GM23338 (cell line): ENCODE measurements at regions not wholly inside any gene's neighbourhood (a gene's known extent, or its start where the extent isn't known, plus 50 kb on each side); places are given as distances from the start of the nearest gene placed in this dataset.
A peak's percentile ranks its signal among the peaks of the same experiment; 100 is the strongest.

Experiments
- ATAC-seq: fragments of 200-7000 bp; cut with Tn5 transposase; 3 replicates; pipeline ENCODE4 v1.9.1; 2020
- DNase-seq: peaks from one replicate; pipeline ENCODE4 v3.0.0-alpha.2; 2015; ENCODE audit warnings: low spot score
- H2AFZ ChIP-seq: fragments of 200-600 bp; sonication (generic); 2 replicates; pipeline ENCODE4 v1.8.0; 2016; ENCODE audit warnings: antibody characterized with exemption, mild to moderate bottlenecking, moderate library complexity
- H3F3A ChIP-seq: fragments of 200-600 bp; sonication (generic); replicated peaks from 2 replicates; pipeline ENCODE4 v1.8.0; 2017; ENCODE audit warnings: antibody characterized with exemption, mixed run types, low read depth
- H3K27ac ChIP-seq: fragments of 200-600 bp; sonication (generic); 2 replicates; pipeline ENCODE4 v1.6.1; 2016; ENCODE audit warnings: low read depth
- H3K27me3 ChIP-seq: fragments of 200-600 bp; sonication (generic); 2 replicates; pipeline ENCODE4 v1.8.0; 2016; ENCODE audit warnings: mild to moderate bottlenecking, mixed run types, moderate library complexity; ENCODE audit not compliant: insufficient read depth
- H3K36me3 ChIP-seq: fragments of 200-600 bp; sonication (generic); 2 replicates; pipeline ENCODE4 v1.8.0; 2016; ENCODE audit warnings: mild to moderate bottlenecking; ENCODE audit not compliant: insufficient read depth
- H3K4me1 ChIP-seq: fragments of 200-600 bp; sonication (generic); 2 replicates; pipeline ENCODE4 v1.8.0; 2016; ENCODE audit warnings: mild to moderate bottlenecking, moderate library complexity; ENCODE audit not compliant: insufficient read depth
- H3K4me2 ChIP-seq: fragments of 200-600 bp; sonication (generic); 2 replicates; pipeline ENCODE4 v1.7.1; 2017; ENCODE audit warnings: mixed run types
- H3K4me3 ChIP-seq: fragments of 200-600 bp; sonication (generic); 2 replicates; pipeline ENCODE4 v1.6.1; 2016; ENCODE audit warnings: mixed run types
- H3K79me2 ChIP-seq: fragments of 200-600 bp; sonication (generic); replicated peaks from 2 replicates; pipeline ENCODE4 v1.8.0; 2017; ENCODE audit warnings: mild to moderate bottlenecking; ENCODE audit not compliant: insufficient read depth
- H3K9me2 ChIP-seq: fragments of 200-600 bp; sonication (generic); 2 replicates; pipeline ENCODE4 v1.8.0; 2017; ENCODE audit not compliant: insufficient read depth
- H4K20me1 ChIP-seq: fragments of 200-600 bp; sonication (generic); replicated peaks from 2 replicates; pipeline ENCODE4 v1.8.0; 2017; ENCODE audit warnings: mild to moderate bottlenecking; ENCODE audit not compliant: insufficient read depth
- H3K27ac Mint-ChIP-seq: 2 replicates; pipeline ENCODE4 v1.8.0; 2020; ENCODE audit warnings: inconsistent platforms, mild to moderate bottlenecking, moderate library complexity, mixed read lengths
- H3K27me3 Mint-ChIP-seq: 3 replicates; pipeline ENCODE4 v1.8.0; 2022; ENCODE audit warnings: low read depth, mild to moderate bottlenecking, moderate library complexity, mixed read lengths, inconsistent platforms; ENCODE audit not compliant: insufficient read depth, poor library complexity
- H3K36me3 Mint-ChIP-seq: 3 replicates; pipeline ENCODE4 v1.8.0; 2021; ENCODE audit warnings: low read depth, mild to moderate bottlenecking, inconsistent platforms, moderate library complexity, mixed read lengths
- H3K4me1 Mint-ChIP-seq: 3 replicates; pipeline ENCODE4 v1.8.0; 2020; ENCODE audit warnings: mild to moderate bottlenecking, inconsistent platforms, mixed read lengths
- H3K4me3 Mint-ChIP-seq: 3 replicates; pipeline ENCODE4 v1.8.0; 2021; ENCODE audit warnings: moderate library complexity, mild to moderate bottlenecking, inconsistent platforms, mixed read lengths
- H3K9me3 Mint-ChIP-seq: 3 replicates; pipeline ENCODE4 v1.8.0; 2020; ENCODE audit warnings: moderate library complexity, mild to moderate bottlenecking, inconsistent platforms, mixed read lengths
- CREB1 ChIP-seq: fragments of 250-450 bp; sonication (Bioruptor Pico); IDR thresholded peaks from 2 replicates; pipeline ENCODE4 v1.5.0; 2020; ENCODE audit warnings: low read depth, mild to moderate bottlenecking, moderate library complexity
- CTCF ChIP-seq, 2 experiments: fragments of 200-600 bp in 1 of 2; sonication (generic) in 1 of 2; conservative IDR thresholded peaks; 2 replicates each; pipeline versions ENCODE4 v1.5.1 to v1.6.1; 2016 to 2017; ENCODE audit warnings: antibody characterized with exemption in 2 of 2, low read depth in 2 of 2, mild to moderate bottlenecking in 2 of 2, moderate library complexity in 1 of 2
- ETS1 ChIP-seq: IDR thresholded peaks from 2 replicates; pipeline ENCODE4 v1.6.1; 2016; ENCODE audit warnings: antibody characterized with exemption
- EZH2 ChIP-seq: fragments of 200-600 bp; sonication (generic); IDR thresholded peaks from one replicate; pipeline ENCODE4 v1.8.0; 2017; ENCODE audit warnings: antibody characterized with exemption, mild to moderate bottlenecking, low read depth; ENCODE audit not compliant: unreplicated experiment
- JUNB ChIP-seq: IDR thresholded peaks from one replicate; pipeline ENCODE4 v1.6.1; 2016; ENCODE audit warnings: antibody characterized with exemption; ENCODE audit not compliant: unreplicated experiment
- STAT1 ChIP-seq: IDR thresholded peaks from one replicate; pipeline ENCODE4 v1.6.1; 2016; ENCODE audit warnings: antibody characterized with exemption; ENCODE audit not compliant: unreplicated experiment
- ZNF331 ChIP-seq: fragments of 250-450 bp; sonication (Bioruptor Pico); IDR thresholded peaks from 2 replicates; pipeline ENCODE4 v1.5.0; 2020; ENCODE audit warnings: low read depth, mild to moderate bottlenecking, moderate library complexity

- H3F3A ChIP-seq = no peaks in the 10 kb centered on the region
- Mint-ChIP-seq H3K36me3 (no peaks in the 10 kb centered on the region), H3K27me3 (no peaks in the 10 kb centered on the region), H3K9me3 (no peaks in the 10 kb centered on the region), H3K4me1 (no peaks in the 10 kb centered on the region), H3K4me3 (no peak overlapping the region), H3K27ac (peak overlapping the region; percentile 85; the same call in 1 of the 2 replicates)
- H3K36me3 ChIP-seq = no peaks in the 10 kb centered on the region
- DNase-seq = no peak
- no peaks in the 10 kb centered on the region for H3K79me2 ChIP-seq
- H3K27ac ChIP-seq = no peak overlapping the region
- peaks cover 6% of the 10 kb centered on the region; the same call in 1 of the 2 replicates for H3K9me2 ChIP-seq
- H4K20me1 ChIP-seq = no peaks in the 10 kb centered on the region
- no peak overlapping the region; the same call in 1 of the 2 replicates for H2AFZ ChIP-seq
- H3K4me2 ChIP-seq = no peak overlapping the region
- no peaks in the 10 kb centered on the region for H3K4me1 ChIP-seq
- TF ChIP-seq STAT1 (no peak), CTCF (conservative IDR thresholded peaks at IDR 0.05; ENCODE audit: low read depth in 2 of 2) (no peak), EZH2 (no peak), ZNF331 (CRISPR knock-in tag) (no peak), CREB1 (CRISPR knock-in tag) (no peak), ETS1 (no peak), JUNB (no peak)
- H3K27me3 ChIP-seq = no peaks in the 10 kb centered on the region
- H3K4me3 ChIP-seq = no peak overlapping the region
- ATAC-seq = no peak
Measured at GRCh38 chr15:61564785-61565184, 335.7 kb upstream of the RORA start.

- Mint-ChIP-seq H3K9me3 (no peaks in the 10 kb centered on the region), H3K27ac (no peak overlapping the region), H3K4me1 (peaks cover 11% of the 10 kb centered on the region), H3K27me3 (no peaks in the 10 kb centered on the region), H3K36me3 (no peaks in the 10 kb centered on the region), H3K4me3 (no peak overlapping the region)
- H3K9me2 ChIP-seq = peaks cover 19% of the 10 kb centered on the region; the same call in 1 of the 2 replicates
- no peaks in the 10 kb centered on the region for H3K27me3 ChIP-seq
- peaks cover 11% of the 10 kb centered on the region for H3K4me1 ChIP-seq
- no peaks in the 10 kb centered on the region for H4K20me1 ChIP-seq
- H3K79me2 ChIP-seq = no peaks in the 10 kb centered on the region
- H3K4me2 ChIP-seq = no peak overlapping the region
- H3F3A ChIP-seq = no peaks in the 10 kb centered on the region
- no peak for ATAC-seq
- H3K36me3 ChIP-seq = no peaks in the 10 kb centered on the region
- H3K4me3 ChIP-seq = no peak overlapping the region
- no peak for TF ChIP-seq EZH2
- no peak overlapping the region for H2AFZ ChIP-seq
- DNase-seq = no peak
- H3K27ac ChIP-seq = no peak overlapping the region
Measured at GRCh38 chr15:61558172-61559136, 329.4 kb upstream of the RORA start.
